ENCODE measurements at regions not wholly inside any gene's neighbourhood (a gene's known extent, or its start where the extent isn't known, plus 50 kb on each side); places are given as distances from the start of the nearest gene placed in this dataset.

DNA sequence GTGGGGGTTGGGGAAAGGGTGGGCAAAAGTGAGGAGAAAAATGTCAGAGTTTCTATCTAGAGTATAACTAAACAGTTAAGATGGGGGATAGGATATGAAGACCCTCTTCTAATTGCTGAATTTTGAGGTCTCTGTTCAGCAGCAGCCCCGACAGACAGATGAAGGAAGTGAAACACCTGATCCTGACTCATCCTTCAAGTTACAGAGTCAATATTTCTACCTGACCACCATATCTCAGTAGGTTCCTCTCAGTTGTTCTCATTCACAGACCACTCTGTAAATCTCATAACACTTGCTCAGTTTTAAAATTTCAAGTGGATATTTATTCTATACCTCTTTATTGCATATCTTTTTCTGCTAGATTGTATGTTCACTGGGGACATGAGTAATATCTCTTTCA is 69.5 kb downstream of the CCDC54 start:
- ATAC-seq (no peak), FAIRE-seq (no peak), DNase-seq (ENCODE audit: low spot score) (no peak)
- Histone ChIP-seq H4K20me1 (ENCODE audit: insufficient read depth, low read length) (no peaks in the 10 kb centered on the region), H3K27ac (ENCODE audit: extremely low read length, insufficient read depth, low read length) (no peak overlapping the region), H3K27me3 (ENCODE audit: control insufficient read depth in 1 of 2, insufficient read depth in 2 of 2, low read length in 2 of 2) (no peaks in the 10 kb centered on the region), H3K9me3 (ENCODE audit: low read length) (no peaks in the 10 kb centered on the region), H3K36me3 (replicated peaks in 1 of 2; ENCODE audit: control insufficient read depth in 1 of 2, insufficient read depth in 2 of 2, low read length in 2 of 2) (no peaks in the 10 kb centered on the region), H3K79me2 (ENCODE audit: insufficient read depth, low read length) (no peaks in the 10 kb centered on the region), H3K4me2 (ENCODE audit: low read depth, low read length) (no peak overlapping the region), H3K4me3 (replicated peaks in 1 of 3; ENCODE audit: insufficient read depth in 1 of 3, low read depth in 2 of 3, low read length in 3 of 3) (no peak overlapping the region), H2AFZ (ENCODE audit: low read length) (no peak overlapping the region), H3K4me1 (ENCODE audit: insufficient read depth, low read length) (no peaks in the 10 kb centered on the region), H3K9ac (ENCODE audit: insufficient read depth, low read depth, low read length) (no peak overlapping the region)
- ChIA-PET POLR2A (no interaction called here), CTCF (ENCODE audit: low intra/inter-chr PET ratio, low total read pairs) (no interaction called here)
- 0% methylated on average over 1 of the region's 1 CpG for WGBS (ENCODE audit: low lambda C conversion rate)
- no TSS peak for BruUV-seq (replicated peaks)
- TF ChIP-seq TMF1 (CRISPR knock-in tag; IDR thresholded peaks at IDR 0.05; ENCODE audit: low read depth) (no peak), GATAD1 (CRISPR knock-in tag; IDR thresholded peaks at IDR 0.05) (no peak), PLSCR1 (CRISPR knock-in tag; IDR thresholded peaks at IDR 0.05; ENCODE audit: borderline replicate concordance) (no peak), DZIP1 (CRISPR knock-in tag; IDR thresholded peaks at IDR 0.05) (no peak), BORCS8-MEF2B (CRISPR knock-in tag; IDR thresholded peaks at IDR 0.05) (no peak), IRF2 (CRISPR knock-in tag; IDR thresholded peaks at IDR 0.05) (no peak), ZFY (CRISPR knock-in tag; IDR thresholded peaks at IDR 0.05) (no peak), TGIF2 (CRISPR knock-in tag; IDR thresholded peaks at IDR 0.05) (no peak), ZNF616 (CRISPR knock-in tag; IDR thresholded peaks at IDR 0.05; ENCODE audit: low read depth) (no peak), ZNF749 (CRISPR knock-in tag; IDR thresholded peaks at IDR 0.05; ENCODE audit: borderline replicate concordance) (no peak), HDAC2 (CRISPR knock-in tag; IDR thresholded peaks at IDR 0.05) (no peak), ZBTB14 (CRISPR knock-in tag; IDR thresholded peaks at IDR 0.05) (no peak), KDM6A (CRISPR knock-in tag; IDR thresholded peaks at IDR 0.05; ENCODE audit: low read depth) (no peak), IRF9 (CRISPR knock-in tag; IDR thresholded peaks at IDR 0.05; ENCODE audit: borderline replicate concordance) (no peak), GPN1 (CRISPR knock-in tag; IDR thresholded peaks at IDR 0.05; ENCODE audit: borderline replicate concordance) (no peak)
- TF ChIP-seq, protein P1, sequence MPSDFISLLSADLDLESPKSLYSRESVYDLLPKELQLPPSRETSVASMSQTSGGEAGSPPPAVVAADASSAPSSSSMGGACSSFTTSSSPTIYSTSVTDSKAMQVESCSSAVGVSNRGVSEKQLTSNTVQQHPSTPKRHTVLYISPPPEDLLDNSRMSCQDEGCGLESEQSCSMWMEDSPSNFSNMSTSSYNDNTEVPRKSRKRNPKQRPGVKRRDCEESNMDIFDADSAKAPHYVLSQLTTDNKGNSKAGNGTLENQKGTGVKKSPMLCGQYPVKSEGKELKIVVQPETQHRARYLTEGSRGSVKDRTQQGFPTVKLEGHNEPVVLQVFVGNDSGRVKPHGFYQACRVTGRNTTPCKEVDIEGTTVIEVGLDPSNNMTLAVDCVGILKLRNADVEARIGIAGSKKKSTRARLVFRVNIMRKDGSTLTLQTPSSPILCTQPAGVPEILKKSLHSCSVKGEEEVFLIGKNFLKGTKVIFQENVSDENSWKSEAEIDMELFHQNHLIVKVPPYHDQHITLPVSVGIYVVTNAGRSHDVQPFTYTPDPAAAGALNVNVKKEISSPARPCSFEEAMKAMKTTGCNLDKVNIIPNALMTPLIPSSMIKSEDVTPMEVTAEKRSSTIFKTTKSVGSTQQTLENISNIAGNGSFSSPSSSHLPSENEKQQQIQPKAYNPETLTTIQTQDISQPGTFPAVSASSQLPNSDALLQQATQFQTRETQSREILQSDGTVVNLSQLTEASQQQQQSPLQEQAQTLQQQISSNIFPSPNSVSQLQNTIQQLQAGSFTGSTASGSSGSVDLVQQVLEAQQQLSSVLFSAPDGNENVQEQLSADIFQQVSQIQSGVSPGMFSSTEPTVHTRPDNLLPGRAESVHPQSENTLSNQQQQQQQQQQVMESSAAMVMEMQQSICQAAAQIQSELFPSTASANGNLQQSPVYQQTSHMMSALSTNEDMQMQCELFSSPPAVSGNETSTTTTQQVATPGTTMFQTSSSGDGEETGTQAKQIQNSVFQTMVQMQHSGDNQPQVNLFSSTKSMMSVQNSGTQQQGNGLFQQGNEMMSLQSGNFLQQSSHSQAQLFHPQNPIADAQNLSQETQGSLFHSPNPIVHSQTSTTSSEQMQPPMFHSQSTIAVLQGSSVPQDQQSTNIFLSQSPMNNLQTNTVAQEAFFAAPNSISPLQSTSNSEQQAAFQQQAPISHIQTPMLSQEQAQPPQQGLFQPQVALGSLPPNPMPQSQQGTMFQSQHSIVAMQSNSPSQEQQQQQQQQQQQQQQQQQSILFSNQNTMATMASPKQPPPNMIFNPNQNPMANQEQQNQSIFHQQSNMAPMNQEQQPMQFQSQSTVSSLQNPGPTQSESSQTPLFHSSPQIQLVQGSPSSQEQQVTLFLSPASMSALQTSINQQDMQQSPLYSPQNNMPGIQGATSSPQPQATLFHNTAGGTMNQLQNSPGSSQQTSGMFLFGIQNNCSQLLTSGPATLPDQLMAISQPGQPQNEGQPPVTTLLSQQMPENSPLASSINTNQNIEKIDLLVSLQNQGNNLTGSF (CRISPR knock-in tag; IDR thresholded peaks at IDR 0.05) = no peak
- intact Hi-C loops (cut with micrococcal nuclease; ENCODE audit: unreplicated experiment) (no loop called here), in situ Hi-C loops (cut with HindIII; ENCODE audit: extremely low pct_ligation_motif_present, low pct_unique_long_range_greater_than_20kb) (no loop called here)
